NCI-H1930 (cell line): ENCODE measurements at regions not wholly inside any gene's neighbourhood (a gene's known extent, or its start where the extent isn't known, plus 50 kb on each side); places are given as distances from the start of the nearest gene placed in this dataset.
"Not testable (repeated sequence)": the region's sequence is repeated elsewhere in the genome, so short reads cannot be mapped to it uniquely, and the experiment has no call there.

Source experiments
- DNase-seq, 2 experiments: peaks; one replicate each; lab custom pipeline; 2025; lab: John Stamatoyannopoulos, UW

DNA sequence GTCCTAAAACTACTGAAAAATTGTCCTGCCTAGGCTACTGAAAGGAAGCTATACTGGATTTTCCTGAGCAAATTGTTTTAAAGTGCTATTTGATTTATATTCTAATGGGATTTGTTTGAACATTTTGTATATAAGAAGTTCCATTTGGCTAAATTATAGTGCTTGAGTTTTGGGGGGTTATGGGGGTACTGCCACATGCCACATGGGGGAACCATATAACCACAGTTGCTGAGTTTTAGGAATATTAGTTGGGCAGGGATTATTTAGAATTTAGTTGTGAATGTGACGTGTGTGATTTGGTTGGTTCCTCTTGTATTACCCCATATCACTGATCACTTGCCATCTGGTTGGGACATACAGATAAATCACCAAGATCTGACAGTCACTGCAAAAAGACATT lies 224.5 kb upstream of the TAPT1 start:
- DNase-seq, result no peak

DNA sequence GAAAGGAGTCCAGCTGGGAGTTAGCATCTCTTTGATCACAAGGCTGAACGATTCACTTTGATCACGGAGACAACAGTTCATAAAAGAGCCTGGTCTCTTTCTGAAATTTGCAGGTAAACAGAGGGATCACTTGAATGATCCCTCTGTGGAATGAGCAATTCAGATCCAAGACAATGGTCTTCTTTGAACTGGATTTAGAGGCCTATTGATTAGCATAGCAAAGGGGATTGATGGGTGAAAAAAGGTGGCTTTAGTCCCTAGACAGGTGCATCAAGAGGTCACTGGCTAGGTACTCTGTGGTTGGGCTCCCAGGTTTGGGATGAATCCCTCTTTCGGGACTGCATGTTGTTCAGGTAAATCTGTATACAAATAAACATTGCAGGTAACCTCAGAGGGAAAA lies 223.8 kb upstream of the TAPT1 start:
- peak; percentile 15 to 27 for DNase-seq

DNA sequence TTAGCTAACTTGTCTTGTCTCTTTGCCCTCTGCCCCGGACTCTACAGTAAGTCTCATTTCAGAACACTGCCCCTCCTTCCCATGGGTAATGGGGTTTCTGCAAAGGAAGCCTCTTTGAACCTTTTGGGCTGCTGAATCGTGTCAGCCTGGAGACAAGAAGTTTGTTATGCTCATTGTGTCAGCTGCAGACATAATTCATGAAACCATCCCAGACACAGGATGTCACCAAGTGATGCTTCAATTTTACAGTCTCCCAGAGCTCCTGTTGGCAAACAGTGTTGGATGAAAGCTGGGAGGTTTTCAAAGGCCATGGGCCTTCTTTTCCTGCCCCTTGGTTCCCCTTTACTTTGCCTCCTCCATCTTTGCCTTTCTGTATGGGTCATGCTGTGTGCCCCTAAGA lies 223.1 kb upstream of the TAPT1 start:
- peak in 1 of 2 experiments; percentile 9 for DNase-seq

DNA sequence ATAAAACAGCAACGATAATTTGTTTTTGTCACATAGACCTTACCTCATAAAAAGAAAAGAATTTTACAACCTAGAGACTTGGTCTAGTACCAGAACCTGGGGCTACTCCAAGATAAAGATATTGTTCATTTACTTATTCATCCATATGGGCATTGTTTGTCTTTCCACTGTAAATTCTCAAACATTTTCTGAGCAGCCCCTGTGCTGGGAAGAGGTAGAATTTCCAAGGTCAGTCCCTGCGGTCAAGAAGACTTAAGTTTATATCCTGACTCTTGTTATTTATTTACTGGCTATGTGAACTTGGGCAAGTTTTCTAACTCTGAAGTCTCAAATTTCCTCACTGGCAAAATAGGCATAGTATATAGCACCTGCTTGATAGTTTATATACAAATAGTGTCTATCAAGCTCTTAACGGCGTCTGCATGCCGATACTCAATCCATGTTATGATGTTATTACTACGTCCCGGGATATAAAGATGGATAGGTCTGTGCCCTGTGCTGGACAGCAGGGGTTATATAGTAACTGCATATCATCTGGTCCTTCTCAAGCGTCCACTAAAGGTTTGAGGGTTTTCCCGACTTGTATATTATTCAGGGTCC lies 222.1 kb upstream of the TAPT1 start:
- no peak for DNase-seq

DNA sequence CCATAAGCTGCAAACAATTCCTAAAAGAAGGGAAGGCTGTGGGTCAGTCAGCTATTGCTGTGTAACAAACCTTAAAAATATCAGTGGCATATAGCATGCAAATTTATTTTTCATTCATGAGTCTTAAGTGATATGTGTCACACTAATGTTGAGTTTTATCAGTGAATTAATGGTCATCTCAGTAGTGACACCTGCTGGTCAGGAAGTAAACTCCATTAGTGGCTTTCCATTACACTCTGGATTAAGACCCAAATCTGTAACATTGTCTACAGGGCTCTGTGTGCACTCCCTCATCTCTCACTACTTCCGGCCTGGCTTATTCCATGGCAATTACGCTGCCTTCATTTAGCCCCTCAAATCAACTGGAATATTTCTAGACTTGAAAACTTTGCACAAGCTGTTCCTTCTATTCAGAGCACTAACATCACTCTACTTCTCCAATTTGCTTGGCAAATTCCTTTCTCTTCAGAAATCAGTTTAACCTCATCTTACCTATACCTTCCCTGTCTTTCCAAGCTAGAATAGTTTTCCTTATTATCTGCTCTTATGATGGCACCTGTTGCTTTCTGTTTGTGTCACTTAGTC lies 217.3 kb upstream of the TAPT1 start:
- DNase-seq, result no peak

DNA sequence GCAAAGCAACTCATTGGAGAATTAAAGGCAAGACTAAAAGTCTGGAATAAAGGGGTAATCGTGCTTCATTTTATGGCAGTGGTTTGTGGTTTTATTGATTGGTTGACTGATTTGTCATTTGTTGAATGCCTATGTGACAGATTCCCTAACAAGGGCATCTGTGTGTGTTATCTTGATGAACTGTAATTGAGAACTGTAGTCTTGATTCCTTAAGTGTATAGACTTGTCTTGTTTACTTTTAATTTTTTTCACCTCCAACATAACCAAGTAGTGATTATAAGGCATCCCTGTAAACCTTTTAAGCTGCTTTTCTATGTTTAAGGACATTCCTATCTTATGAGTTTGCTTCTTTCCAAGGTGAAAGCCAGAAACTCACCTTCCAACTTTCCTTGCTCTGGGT lies 216.0 kb upstream of the TAPT1 start:
- no peak for DNase-seq

DNA sequence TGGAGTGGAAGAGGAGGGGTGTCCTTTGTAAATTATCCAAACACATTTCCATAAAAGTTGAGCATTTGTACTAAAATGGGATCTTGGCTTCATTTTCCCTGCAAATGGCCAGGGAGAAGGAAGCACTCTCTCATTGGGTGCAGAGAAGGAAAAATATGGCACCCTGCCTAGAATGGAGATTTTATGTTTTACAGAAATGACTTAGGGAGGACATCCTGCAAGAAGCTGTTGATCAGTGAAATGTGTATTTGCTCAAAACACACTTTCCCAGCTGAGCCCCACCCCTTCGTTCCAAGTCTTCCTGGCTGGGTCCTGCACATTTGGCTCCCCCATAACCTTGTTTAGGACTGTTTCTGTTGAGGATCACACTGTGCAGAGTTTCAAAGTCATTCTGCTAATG lies 213.5 kb upstream of the TAPT1 start:
- no peak for DNase-seq

DNA sequence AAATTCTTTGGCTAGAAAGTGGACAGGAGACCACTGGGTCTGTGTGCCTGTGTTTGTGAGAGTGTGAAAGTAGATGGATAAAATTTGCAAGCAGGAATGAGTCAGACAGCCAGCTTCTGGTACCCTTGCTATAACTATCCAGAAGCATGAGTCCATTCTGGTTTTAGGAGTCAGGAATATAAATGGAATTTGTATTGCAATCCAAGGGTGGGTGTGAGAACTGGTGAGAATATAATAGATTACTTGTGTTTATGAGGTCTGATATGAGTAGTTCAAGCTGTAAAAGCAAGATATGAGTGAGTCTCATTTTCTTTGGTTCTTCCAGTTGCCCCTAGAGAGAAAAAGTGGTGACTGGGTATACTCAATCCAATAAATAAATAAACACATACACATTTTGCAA lies 212.7 kb upstream of the TAPT1 start:
- no peak for DNase-seq

DNA sequence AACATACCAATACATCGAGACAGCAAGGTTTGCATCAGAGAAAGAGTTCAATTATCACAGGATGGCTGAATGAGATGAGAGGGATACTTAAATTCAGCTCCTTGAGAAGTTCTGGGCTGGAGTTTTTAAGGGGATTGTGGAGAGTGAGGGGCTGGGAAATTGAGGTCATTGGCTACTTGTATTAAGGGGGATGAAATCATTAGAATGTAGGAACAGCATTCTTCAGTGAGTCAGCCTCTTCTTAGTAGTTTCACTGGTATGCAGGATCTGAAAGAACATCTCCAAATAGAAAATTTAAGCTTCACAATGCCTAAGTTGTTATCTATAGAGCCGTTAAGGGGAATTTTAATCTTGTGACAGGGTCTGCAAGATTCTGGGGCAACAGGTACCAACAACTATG lies 211.6 kb upstream of the TAPT1 start:
- DNase-seq, result no peak

DNA sequence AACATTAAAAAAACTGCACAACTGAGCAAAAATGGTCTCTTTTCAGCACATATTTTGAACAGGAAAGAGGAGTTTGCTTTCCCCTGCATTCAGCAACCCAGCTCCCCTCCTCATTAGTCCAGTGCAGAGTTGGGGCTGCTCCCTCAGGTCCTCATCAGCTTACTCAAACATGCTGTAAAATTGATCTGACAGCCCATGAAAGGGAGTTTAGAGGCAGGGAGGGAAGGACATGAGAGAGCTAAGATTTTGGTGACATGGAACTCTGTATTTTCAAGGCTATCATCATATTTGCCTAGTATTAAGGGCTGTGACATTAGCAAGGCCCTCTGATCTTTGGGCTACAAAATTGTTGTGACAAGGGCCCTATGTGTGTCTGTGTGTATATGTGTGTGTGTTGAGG lies 205.6 kb upstream of the TAPT1 start:
- no peak for DNase-seq

DNA sequence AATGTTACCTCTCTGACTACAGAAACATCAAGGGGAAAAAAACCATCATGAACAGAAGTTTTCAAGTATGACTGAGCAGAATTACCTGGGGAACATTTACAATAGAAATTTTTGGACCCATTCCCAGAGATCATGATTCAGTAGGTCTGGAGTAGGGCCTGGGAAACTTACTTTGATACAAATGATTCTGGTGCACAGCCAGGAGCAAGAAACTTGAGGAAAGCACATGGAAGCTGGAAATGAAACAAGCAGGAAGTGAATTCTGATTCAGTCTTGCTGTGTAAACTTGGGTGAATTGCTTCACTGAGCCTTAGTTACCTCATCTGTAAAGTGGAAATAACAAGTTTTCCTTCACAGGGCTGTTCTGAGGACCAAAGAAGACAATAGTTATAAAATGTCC lies 192.5 kb upstream of the TAPT1 start:
- DNase-seq, result no peak

DNA sequence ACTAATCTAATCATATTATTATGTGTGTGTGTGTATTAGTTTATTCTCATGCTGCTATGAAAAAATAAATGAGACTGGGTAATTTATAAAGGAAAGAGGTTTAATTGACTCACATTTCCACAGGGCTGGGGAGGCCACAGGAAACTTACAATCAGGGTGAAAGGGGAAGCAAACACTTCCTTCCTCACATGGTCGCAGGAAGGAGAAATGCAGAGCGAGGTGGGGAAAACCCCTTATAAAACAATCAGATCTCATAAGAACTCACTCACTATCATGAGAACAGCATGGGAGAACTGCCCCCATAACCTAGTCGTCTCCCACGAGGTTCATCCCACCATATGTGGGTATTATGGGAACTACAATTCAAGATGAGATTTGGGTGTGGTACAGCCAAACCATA lies 190.9 kb upstream of the TAPT1 start:
- no peak for DNase-seq

DNA sequence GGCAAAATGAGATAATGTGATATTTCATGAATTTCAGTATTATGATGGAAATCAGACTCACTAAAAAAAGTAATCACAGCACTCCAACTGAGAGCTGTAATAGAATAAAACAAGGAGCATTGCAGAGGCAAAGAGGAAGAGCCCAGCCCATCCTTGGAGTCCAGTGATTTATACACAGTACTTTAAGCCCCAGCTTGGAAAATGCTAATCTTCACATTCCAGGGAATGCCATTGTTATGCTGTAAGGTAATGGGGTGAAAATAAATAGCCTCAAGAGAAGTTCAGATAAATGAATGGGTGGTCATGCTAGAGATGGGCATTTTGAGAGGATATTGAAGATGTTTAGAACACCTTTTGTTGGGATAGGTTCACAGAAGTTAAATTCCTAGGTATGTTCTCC lies 190.3 kb upstream of the TAPT1 start:
- DNase-seq, result no peak

DNA sequence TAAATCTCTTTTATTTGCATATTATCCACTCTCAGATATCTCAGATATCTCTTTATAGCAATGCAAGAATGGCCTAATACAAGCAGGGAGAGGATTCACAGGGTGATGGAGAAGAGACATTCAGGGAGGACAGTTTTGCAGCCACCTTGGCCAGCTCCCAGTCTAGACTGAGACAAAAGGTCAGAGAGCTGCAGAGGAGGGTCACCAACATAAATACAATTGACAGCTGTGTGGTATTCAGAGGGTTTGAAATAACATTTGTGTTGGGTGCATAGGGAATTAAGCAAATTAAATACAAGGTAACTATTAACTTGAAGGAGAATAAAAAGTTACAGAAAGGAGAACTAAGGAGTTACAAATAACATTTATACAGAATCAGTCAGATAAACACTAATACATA lies 189.5 kb upstream of the TAPT1 start:
- no peak for DNase-seq

DNA sequence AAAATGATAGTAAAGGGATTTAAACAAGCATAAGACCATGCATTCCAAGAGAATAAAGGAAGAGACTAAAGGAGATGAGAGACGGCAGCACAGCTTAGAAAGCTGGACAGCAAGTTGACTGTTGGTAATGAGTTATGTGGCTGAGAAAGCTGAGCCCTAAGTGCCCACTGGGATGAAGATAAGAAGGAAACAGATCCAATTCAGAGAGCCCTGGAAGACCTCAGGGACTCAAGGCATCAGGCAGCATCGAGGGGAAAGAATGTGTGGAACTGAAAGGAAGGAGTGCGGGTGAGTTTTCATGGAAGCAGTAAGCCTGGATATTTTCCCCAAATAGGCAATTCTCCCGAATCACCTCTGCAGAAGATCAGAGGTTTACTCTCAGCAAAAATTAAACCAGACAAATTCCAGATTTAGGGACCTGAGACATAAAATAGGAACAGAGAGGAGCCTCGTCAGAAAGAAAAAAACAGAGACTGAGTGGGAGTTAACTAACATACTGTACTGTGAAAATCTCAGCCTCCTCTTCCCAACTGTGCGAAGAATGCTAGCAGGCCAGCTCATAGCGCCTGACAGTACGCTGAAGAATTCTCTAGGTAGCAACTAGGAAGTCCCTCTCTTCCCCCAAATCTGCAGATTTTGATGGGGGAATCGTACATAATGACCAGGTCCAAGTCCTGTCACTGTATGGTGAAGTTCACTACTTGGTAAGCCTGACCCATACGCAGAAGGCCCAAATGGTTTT lies 187.7 kb upstream of the TAPT1 start:
- DNase-seq, result no peak

DNA sequence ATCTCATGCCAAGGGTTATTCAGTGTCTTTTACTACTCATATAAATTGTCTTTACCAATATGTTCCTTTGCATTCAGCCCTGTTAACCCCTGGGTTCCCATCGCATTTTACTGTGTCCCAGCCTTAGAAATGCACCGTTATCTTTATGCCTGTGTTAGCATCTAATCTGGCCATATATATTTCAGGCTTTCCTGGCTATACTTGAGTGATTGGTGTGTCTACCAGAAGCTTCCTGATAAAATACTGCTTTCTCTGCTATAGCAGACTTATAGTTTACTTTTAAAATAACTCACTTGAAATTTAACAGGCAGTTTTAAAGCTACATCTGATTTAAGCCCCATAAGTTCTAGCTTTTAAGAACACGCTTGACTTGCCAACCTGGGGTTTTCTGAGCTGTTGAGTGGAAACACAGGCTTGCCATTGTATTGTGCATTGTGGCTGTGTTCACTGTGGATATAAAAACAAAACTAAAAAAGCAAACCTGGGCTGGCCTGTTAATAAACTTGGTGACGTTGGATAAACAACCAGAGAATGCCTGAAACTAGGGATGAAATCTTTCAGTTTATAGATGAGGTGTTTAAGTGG lies 185.3 kb upstream of the TAPT1 start:
- DNase-seq, result no peak

DNA sequence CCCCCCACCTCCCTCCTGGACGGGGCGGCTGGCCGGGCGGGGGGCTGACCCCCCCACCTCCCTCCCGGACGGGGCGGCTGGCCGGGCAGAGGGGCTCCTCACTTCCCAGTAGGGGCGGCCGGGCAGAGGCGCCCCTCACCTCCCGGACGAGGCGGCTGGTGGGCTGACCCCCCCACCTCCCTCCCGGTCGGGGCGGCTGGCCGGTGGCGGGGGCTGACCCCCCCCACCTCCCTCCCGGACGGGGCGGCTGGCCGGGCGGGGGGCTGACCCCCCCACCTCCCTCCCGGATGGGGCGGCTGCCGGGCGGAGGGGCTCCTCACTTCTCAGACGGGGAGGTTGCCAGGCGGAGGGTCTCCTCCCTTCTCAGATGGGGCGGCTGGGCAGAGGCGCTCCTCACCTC lies 166.9 kb upstream of the TAPT1 start:
- not testable (repeated sequence) for DNase-seq

DNA sequence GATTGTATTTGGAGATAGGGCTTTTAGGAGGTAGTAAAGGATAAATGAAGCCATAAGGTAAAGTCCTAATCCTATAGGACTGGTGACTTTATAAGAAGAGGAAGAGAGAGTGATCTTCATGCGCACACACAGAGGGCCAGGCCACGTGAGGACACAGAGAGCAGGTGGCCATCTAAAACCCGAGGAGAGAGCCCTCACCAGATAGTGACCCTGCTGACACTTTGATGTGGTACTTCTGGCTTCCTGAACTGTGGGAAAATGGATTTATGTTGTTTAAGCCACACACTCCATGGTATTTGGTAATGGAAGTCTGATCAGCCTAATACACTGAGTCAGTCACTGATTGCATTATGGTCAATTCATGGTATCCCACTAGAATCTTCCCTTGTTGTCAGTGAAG lies 164.9 kb upstream of the TAPT1 start:
- no peak for DNase-seq

DNA sequence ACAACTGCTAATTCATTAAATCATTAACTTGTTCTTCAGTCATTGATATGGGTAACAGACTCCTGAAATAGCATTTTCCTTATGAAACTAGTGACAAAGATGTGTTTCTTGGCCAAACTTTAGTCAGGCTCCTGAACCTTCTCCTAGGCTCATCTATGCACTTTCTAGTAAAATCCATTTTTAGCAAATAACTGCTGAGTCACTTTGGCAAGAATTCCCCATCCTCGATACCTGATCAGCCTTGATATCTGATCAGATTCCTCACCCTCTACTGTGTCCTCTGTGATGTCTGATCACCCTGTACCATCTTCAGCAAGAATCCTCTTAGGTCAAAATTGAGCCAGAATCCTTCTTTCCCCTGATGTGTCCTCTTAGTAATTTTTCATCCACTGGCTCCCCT lies 161.2 kb upstream of the TAPT1 start:
- DNase-seq, result no peak

DNA sequence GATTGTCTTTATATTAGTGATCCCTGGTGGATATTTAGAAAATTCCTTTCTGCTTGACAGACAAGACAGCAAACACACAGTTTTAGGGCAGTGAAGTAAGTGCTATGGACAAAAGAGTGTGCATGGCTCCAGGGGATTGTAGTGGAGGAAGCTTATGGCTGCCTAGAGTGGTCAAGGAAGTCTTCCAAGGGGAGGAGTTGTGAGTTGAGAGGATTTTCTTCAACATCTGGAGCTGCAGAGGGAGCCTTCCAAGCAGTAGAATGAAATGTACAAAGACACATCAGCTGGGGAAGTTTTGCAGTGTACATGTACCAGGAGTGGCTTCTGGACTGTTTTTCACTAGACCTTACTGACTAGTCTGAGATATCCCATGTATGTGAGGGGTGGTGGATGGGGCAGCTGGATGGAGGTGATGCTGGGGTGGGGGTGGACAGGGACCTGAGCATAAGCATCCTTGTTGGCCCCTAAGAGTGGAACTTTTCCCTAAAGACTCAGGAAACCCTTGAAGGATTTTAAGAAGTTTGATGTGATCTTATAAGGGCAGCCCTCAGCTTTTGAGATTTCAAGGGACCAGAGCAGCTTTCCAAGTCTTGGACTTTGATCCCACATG lies 160.5 kb upstream of the TAPT1 start:
- DNase-seq, result no peak

DNA sequence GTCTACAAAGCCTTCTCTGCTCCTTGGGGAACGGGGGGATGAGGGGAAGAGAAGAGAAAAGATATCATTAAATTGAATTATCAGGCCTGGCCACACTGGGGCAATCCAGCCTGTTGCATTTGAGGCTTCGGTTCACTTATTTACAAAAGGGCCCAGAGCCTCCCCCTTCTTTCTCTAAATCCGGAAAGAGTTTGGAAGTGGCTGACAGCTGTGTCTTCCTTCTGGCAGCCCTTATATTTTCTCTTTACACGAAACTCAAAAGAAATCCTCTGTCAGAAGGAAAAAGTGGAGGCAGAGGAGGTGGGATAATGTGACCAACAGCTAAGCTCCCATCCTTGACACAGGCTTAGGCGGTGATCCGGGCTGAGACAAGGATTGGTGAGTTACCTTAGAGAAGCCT lies 158.3 kb upstream of the TAPT1 start:
- DNase-seq, result no peak

DNA sequence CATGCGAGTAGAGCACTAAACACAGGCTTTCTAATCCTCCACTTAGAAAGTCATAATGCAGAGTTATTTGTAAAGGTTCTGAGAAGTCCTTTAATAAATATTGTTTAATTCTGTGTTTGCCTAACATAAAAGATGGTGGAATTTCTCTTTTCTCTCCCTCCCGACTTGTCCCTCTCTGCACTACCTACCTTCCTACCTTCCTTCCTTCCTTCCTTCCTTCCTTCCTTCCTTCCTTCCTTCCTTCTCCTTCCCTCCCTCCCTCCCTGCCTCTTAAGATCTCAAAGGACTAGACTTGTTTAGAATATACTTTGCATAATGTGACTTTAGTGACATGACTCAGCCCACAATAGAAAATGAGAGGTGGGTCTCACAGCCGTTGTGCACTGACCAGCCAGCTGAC lies 156.3 kb upstream of the TAPT1 start:
- no peak for DNase-seq

DNA sequence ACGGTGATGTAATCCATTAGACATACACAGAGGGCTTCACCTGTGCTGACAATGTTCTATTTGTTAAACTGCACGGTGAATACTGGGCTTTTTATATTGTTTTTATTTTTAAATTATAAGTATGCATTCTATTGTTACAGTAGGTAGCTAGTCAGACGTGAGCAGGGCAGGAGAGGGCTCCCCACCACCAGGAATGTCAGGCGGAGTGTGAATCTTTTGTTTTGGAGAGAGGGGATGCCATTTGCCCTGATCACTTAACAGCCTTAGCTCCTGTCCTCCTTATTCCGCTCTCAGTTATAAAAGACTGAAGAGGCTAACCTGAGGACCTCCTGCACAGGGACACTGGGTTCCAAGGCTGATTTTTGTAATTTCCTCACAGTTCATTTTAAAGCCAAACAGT lies 151.6 kb upstream of the TAPT1 start:
- DNase-seq, result no peak
